GM21717 (cell line): ENCODE measurements at regions not wholly inside any gene's neighbourhood (a gene's known extent, or its start where the extent isn't known, plus 50 kb on each side); places are given as distances from the start of the nearest gene placed in this dataset.

Source experiments
- ATAC-seq: cut with Tn5 transposase; IDR thresholded peaks from one replicate; pipeline ENCODE4 v1.9.1; 2021; ENCODE audit warnings: mild to moderate bottlenecking, moderate library complexity; ENCODE audit not compliant: unreplicated experiment

- ATAC-seq, result no peak
Observed at GRCh38 chr5:111676926-111677415, 80.0 kb downstream of the NREP start.

GRCh38 chr5:111676466-111676865, 80.5 kb downstream of the NREP start:
- ATAC-seq, result no peak

DNA sequence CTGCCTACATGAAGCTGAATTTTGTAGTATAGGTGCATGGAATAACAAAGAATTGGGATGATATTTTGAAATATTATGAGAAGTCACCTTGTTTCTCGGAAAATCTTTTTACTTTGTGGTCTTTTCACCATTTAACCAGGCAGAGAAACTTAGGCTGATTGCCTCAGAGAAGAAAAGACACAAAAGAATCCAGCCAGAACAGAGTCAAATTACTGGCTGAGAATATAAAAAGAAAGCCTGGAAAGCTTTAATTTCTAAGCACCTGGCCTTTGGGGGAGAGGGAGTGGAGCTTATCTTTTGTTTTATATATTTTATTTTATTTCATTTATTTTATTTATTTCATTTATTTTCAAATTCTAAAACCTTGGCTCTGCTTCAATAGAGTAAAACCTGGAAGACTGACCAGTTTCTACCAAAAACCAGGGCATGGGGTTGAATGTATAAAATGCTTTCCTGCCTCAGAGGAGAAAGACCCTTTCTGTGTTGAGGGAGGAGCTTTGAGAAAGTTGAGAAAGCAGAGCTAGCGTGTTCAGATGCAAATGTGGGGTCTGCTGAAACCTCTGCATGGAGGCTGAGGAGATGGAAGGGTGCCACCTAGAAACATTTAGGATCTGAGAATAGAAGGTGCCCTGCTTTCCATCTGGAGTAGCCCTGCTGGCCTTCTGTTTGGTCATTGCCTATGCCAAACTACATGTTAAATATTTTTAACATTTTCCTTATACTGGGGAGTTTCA, 81.6 kb downstream of the NREP start:
- ATAC-seq, result no peak

DNA sequence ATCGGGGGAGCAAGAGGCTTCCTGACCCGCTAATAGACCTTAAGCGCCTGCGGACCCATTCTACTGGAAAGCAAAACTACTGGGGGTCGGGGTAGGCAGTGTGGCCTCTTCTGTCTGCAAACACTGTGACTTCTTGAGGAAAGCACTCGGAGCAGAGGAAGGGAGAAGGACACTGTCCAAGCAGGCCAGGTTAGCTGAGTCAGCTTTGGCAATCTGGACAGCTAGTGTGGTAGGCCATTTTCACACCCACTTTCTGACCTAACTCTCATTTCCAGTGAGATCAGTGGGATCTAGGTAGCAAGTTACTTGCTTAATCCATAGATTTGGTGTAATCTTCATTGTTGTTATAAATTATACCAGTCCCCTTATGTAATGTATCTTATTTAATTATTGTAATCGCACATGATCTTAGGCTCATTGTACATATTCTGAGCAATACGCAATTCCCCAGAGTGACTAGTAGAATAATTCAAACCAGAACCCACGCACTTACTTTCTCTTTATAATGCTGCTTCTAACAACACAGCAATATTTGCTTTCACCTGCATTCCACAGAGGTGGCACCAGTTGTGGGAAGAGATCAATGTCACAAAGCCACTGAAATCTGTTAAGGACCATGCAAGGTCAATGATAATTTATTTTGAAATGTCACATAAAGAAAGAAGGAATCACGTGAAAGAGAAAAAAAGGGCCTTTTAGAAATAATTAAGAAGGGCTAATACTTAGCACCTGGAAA, 82.9 kb downstream of the NREP start:
- ATAC-seq, result no peak

GRCh38 chr5:111672099-111672498, 84.9 kb downstream of the NREP start:
- ATAC-seq, result no peak

- ATAC-seq, result no peak
Observed at GRCh38 chr5:111670826-111671492, 86.0 kb downstream of the NREP start.

DNA sequence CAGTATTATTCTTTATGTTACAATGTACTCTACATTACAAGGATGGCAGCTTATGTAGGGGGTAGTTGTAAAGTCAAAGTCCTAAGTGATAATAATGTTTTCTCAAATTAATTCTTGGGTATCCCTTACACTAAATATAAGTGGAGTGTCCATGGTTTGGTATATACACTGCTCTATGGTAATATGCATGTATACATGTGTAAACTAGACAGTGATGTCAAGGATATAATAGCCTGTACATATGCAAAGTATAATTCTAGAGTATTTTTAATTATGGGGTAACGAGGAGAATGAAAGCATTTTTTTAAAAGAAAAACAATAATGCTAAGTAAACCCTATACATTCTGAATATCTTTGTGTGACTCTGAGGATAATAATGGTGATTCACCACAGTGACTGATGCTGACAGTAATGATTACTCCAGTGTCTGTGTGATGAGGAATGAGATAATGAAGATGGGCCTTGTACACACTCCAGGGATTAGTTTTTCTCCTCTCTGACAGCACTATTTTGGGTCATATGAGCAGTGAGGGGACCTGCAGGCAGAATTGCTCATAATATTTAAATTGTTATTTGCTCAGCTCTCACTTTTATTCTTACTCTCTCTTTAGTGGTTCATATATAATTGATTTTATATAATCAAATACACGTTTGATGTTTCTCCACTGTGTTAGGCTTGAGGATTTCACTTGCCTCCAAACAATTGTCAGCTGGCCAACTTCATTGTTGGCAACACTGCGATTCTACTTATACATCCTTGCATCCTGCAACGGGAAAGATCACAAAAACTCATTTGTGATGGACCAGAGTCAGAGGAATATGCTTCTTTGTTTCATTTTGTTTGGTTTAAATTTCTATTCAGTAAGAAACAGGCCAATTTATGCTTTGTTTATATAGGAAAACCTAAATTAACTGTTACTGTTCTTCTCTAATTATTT, 88.2 kb downstream of the NREP start:
- no peak for ATAC-seq

GRCh38 chr5:111667128-111667736, 89.8 kb downstream of the NREP start:
- peak; percentile 57 for ATAC-seq

- no peak for ATAC-seq
Observed at GRCh38 chr5:111656580-111656979, 100.4 kb downstream of the NREP start.

DNA sequence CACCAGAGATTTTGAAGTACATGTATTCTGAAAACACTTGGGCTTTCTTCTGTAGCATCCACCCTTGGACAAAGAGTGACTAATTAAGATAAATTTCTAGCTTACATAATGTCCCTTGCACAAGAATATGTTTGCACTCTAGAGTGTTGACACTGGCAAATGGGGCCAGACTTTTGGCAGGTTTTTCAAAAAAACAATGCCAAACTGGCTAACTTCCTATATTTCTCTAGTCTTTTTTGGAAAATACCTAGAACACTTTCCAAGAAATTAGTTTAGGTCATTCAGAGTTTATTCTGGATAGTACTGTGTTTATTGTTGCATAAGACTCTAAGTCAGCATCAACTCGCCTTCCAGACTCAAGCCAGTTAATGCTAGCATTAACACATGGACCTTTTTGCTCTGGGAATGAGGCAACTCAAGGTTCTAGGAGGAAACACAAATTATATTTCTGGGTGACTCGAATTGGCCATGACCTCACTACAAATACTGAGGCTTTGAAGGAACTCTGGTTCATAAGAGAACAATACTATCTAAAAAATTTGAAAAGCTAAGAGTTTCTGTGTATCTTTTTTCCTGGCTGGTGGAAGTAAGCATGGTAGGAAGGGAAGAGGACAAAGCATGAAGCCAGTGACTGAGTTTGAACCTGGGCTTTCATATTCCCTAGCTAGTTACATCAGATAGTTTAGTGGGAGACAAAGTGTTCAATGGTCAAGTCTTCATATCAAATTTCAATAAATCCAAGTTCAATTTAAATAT, 101.6 kb downstream of the NREP start:
- no peak for ATAC-seq

GRCh38 chr5:111653408-111653807, 103.6 kb downstream of the NREP start:
- no peak for ATAC-seq

GRCh38 chr5:111649516-111649915, 107.5 kb downstream of the NREP start:
- no peak for ATAC-seq

GRCh38 chr5:111645303-111645838, 111.6 kb downstream of the NREP start:
- no peak for ATAC-seq

DNA sequence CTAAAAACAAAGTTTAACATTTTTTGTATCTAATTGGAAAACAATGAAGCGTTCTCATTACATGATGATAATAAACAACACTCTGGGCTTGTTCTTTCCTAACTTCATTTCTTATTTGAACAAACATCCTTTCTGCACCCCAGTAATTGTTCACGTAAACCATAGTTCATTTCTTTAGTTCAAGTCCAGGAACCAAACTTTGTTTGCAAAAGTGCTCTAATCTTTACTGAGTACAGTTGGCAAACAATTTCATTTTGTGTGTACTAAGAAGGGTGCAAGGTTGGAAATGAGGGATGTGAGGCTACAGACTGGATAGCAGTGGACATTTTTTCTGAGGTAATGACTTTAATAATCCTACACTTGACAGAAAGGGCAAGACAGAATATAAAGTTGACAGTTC, 113.5 kb downstream of the NREP start:
- no peak for ATAC-seq

- ATAC-seq, result no peak
Observed at GRCh38 chr5:111641533-111642233, 115.3 kb downstream of the NREP start.

GRCh38 chr5:111639912-111640311, 117.1 kb downstream of the NREP start:
- no peak for ATAC-seq

DNA sequence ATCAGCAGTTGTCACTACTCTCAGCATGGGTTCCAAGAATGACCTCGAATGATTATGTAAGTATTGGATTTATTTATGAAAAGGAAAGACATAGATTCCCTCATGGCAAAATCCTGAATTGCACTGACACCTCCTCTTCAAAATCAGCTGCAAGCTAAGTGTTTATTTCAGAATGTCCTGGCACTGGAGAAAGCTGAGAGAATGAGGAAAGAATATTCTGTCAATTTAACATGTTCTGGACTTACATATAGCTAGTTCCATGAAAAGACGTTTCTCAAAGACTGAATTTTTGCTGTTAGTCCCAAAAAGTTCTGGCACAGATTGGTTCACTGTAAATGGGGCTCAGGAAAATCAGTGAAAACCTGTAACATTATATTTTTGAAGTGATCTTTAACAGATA, 120.3 kb downstream of the NREP start:
- ATAC-seq, result no peak

DNA sequence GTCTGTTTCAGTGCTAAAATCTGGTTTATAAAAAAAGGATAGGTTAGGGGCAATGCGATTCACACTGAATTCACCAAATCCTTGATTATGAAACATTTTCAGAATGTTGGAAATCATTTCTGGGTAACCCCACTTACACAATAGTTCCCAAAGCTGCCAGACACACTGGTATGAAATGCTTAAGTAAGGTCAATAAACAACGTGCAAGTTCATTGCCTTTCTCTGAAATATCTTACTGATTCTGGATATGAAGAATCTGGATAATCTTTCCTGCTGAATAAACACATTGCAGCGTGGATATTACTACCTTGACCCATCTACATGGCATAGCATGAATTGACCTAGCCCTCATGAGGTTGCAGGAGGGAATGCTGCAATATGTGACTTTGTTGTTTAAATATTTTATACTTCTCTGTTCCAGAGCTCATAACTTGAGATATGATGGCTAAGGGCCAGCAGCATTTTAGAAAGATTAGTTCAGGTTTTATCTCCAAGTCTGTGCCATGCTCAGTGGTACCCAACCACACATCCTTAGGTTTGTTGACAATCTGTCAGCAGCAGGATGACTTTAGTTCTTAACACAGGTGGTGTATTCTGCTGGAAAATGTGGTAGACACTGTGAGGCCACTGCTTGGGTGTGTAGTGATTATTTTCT, 121.0 kb downstream of the NREP start:
- no peak for ATAC-seq
